ENCODE measurements at regions not wholly inside any gene's neighbourhood (a gene's known extent, or its start where the extent isn't known, plus 50 kb on each side); places are given as distances from the start of the nearest gene placed in this dataset.

DNA sequence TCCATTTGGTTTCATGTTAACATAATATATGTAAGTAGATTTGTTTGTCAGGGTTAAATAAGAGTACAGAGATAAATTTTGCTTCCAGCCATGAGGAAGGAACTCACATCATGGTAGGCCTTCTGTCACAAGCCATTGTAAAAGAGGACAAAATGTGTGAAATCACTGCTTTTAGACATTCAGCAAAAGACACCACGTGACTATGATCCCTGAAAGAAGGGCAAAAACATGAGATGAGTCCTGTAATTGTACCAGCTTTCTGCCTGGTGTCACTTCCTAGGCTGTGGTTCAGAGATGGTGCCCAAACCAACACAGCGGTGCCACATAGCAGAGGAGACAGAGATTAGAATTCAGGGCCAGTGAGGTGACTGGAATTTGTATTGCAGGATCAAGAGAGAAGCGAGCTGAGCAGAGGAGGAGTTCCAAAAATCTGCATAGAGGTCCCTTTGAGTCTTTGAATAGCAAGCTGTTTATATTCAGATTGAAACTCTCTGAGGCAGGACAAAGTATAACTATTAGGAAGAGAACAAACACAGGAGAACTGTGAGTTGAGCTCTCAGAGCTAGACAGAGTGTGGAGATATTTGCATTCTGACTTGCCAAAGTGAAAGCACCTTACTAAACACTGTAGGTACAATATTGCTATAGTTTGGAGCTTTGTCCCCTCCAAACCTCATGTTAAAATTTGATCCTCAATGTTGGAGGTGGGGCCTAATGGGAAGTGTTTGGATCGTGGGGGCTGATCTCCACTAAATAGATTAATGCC, 52.6 kb upstream of the PDE7B start:
- ATAC-seq = no peak
- no peaks in the 10 kb centered on the region for H3K27me3 ChIP-seq
- no peaks in the 10 kb centered on the region for H3K9me3 ChIP-seq
- no peak overlapping the region for H3K4me3 ChIP-seq
- intact Hi-C loops (cut with DNase I) = no loop called here
- TF ChIP-seq, protein P1, sequence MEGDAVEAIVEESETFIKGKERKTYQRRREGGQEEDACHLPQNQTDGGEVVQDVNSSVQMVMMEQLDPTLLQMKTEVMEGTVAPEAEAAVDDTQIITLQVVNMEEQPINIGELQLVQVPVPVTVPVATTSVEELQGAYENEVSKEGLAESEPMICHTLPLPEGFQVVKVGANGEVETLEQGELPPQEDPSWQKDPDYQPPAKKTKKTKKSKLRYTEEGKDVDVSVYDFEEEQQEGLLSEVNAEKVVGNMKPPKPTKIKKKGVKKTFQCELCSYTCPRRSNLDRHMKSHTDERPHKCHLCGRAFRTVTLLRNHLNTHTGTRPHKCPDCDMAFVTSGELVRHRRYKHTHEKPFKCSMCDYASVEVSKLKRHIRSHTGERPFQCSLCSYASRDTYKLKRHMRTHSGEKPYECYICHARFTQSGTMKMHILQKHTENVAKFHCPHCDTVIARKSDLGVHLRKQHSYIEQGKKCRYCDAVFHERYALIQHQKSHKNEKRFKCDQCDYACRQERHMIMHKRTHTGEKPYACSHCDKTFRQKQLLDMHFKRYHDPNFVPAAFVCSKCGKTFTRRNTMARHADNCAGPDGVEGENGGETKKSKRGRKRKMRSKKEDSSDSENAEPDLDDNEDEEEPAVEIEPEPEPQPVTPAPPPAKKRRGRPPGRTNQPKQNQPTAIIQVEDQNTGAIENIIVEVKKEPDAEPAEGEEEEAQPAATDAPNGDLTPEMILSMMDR (IDR thresholded peaks at IDR 0.05) = no peak
- H3K27ac ChIP-seq = no peak overlapping the region
- no peak for DNase-seq
- no peaks in the 10 kb centered on the region for H3K4me1 ChIP-seq
- no peaks in the 10 kb centered on the region for H3K36me3 ChIP-seq

Data from left lung (tissue), 4 donors.